Islet precursor cell (in vitro differentiated cells): ENCODE measurements at regions not wholly inside any gene's neighbourhood (a gene's known extent, or its start where the extent isn't known, plus 50 kb on each side); places are given as distances from the start of the nearest gene placed in this dataset.

Experiments
- DNase-seq: peaks from one replicate; pipeline ENCODE4 v3.0.0-alpha.2; 2018

DNA sequence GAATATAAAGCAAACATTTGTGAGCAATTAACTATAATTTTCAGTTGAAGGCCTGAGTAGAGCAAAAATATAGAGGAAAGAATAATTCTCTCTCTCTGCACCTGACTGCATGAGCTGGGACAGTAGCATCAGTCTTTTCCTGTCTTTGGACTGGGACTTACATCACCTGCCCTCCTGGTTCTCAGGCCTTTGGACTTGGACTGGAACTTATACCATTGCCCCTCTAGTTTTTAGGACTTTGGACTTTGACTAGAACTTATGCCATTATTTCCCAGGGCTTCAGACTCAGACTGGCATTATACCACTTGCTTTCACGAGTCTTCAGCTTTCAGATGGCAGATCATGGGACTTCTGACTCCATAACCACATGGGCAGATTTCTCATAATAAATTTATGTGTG is 81.0 kb upstream of the SLC25A13 start:
- DNase-seq, result no peak

DNA sequence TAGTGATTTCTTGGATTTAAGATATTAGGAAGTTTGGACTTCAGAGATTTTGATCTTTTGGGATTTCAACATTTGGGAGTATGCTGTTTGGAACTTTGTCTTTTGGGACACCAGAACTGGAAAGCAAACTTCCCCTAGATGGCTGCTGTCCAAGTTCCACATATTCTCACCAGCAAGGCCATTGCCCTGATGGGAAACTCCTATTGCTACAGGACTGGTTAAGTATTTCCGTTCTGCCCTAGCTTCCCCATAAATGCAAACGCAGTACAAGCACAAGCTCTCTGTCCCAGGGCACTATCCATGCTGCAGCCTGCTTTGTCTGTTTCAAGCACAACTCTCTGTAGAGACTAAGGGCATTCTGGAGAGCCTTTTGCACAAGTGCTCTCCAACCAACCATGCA is 79.3 kb upstream of the SLC25A13 start:
- no peak for DNase-seq

DNA sequence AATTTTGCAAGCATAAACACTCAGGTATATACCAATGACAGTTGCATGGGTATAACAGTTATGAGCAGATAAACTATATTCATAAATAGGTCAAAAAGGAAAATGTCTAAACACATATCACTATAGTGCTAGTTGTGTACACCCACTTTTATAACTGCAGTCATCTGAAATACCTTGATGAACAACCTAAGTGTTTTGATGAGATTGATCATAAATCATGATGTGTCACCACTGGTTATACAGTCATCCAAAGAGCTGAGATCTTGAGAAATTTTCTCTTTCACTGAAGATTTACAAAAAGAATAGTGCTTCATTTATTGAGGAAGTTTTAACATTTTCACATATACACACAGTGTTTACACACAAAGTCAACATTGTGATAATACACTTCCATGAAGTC is 78.6 kb upstream of the SLC25A13 start:
- DNase-seq, result no peak

DNA sequence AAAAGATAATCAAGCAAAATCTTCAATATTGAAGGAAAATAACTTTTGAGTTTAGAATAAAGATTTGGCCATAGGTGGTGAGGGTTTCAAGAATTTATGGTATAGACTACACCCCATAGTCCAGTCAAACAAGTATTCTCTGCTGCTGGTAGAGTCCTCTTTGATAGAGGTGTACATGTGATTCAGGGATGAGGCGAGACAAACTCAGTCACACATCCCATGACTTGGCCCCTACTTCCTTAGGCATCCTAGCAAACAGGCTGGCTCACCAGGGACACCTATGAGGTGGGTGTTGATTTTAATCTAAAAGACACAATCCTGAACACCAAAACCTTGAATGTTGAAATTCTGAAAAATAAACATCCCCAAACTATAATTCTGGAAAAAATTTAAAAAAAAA is 78.1 kb upstream of the SLC25A13 start:
- DNase-seq, result no peak

DNA sequence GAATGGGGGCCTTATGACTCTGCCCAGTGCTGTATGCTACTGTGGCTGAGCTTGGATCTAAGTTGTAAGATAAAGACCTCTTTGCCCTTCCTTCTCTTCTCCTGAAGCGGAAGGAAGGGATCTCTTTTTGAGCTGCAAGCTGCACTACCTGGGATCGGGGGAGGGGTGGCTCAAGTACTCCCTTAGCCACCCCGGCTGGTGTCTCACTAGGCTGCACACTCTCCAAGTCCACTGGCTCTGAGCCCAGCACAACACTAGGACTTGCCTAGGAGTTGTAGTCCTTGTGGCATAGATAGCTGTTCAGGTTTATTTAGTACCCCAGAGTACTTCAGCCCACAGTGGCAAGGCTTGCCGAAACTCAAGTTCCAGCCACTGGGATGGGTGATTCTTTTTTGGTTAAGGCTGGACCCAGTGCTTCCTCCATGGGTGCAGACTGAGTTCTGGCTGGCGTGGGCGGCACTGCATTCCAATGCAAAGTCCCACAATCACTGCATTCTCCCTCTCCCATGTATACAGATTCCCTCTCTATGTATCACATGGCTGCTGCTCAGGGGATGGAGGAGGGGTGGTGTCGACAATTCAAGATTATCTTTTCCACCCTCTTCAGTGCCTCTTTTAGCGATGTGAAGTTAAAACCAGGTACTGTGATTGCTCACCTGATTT is 76.2 kb upstream of the SLC25A13 start:
- DNase-seq, result no peak

DNA sequence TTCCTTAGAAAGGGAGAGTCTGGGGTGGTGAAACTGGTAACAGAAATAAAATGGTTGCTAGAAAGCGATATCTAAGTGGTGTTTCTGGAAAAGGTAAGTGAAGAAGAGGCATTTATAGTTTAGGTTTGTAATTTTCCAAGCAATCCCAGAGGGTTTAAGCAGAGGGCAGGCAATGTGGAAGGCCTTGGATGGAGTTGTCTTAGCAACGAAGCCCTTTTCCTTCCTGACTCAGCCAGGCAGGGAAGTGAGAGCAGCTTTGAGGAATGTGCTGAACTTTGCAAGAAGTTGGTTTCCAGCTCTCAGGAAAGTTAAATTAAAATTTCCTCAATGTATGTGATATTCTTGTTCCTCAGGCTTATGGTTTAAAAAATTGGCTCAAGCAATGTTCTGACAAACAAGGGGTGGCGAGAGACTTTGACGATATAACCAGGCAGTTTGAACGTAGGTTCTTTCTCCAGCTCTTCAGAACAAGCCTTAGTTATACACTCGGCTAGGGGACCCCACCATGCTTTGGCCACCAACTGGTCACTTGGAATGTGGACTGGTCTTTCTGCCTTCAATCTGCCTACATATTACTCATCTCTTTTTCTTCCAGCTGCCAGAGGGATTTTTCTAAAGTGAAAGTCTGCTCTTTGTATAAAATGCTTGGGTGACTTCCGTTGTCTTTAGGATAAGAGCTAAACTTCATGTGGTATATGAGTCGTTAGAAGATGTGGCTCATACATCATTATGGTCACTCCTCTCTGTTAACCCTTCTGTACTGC is 66.9 kb upstream of the SLC25A13 start:
- DNase-seq, result peak; percentile 81

DNA sequence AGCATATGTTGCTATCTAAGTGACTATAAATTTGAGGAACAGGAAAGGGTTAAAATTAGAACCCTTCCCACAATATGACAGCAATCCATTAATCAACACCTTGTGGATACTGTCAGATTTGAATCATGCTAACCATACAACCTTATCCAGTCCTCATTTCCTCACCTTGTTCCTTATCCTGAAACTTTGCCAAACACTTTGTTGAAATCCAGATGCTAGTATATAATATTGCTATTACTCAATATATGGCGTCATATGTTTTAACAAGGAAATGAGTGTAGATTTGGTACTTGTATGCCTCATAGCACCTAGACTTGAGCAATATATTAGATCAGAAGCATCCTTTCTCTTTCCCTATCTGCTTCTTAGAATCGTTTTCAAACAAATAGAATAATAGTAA is 66.3 kb upstream of the SLC25A13 start:
- DNase-seq, result no peak

DNA sequence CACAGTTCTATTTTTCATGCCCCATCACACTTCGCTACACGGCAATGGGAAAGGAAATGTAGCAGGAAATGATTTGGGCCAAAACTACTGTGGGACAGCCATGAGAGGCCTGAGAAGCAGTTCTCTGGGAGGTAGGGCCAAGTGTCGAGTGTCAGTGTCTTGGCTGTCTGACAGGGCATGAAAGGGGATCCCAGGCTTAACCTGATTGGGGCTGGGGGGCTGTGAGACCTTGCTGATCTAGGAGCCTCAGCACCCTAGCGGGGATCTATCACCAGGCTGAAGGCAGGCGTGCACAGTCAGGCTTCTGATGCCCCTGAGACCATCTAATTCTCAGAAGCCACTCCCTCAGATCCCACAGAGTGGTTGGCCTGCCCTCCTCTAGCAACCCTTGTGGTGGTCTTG is 58.2 kb upstream of the SLC25A13 start:
- DNase-seq, result no peak

DNA sequence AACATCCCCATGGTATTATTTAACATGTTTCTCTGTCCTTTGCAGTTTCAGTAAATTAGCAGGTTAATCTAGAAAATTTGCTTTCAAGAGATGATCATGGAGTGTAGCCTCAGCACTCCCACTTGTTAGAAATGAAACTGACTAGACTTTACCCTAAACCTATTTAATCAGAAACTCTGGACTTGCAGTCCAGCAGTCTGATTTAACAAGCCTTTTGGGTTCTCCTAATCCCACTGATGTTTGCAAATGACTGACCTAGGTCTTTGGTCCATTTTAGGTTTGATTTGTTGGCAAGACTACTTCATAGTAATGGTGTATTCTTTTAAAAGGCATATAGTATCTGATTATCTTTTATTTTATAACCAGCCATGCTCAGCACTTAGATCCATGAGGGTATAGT is 55.5 kb upstream of the SLC25A13 start:
- DNase-seq, result no peak
